ENCODE measurements at regions not wholly inside any gene's neighbourhood (a gene's known extent, or its start where the extent isn't known, plus 50 kb on each side); places are given as distances from the start of the nearest gene placed in this dataset.

DNA sequence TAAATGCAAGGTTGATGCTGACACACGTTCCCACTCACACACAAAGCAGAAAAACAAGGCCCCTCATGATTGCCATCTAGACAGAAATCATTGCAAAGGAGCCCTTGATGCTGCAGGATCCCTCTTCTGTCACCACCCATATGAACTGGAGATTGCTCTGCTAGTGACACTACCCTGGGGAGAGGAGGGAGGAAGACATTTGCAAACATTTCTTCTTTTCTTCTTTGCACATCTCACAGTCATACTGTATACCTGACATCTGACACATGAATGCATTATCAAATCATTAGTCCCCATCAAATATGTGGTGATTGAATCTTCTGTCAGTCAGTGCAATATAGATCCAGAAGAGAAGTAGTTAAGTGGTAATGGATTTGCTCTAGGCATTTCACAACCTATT lies 208.5 kb upstream of the E2F7 start:
- no peak for ATAC-seq
- BruUV-seq (replicated peaks), result no TSS peak
- no peaks in the 10 kb centered on the region for H3K27me3 ChIP-seq (ENCODE audit: control insufficient read depth, insufficient read depth, low read length)
- in situ Hi-C loops (cut with HindIII; ENCODE audit: low pct_unique_long_range_greater_than_20kb, low sequenced_read_pairs) (no loop called here), intact Hi-C loops (cut with micrococcal nuclease; ENCODE audit: unreplicated experiment) (no loop called here)
- no peaks in the 10 kb centered on the region for H3K36me3 ChIP-seq (ENCODE audit: control insufficient read depth, insufficient read depth, low read length)
- H3K4me1 ChIP-seq (ENCODE audit: control insufficient read depth, insufficient read depth, low read length), result no peaks in the 10 kb centered on the region
- POLR2A ChIA-PET, result no interaction called here
- TF ChIP-seq, protein P1, sequence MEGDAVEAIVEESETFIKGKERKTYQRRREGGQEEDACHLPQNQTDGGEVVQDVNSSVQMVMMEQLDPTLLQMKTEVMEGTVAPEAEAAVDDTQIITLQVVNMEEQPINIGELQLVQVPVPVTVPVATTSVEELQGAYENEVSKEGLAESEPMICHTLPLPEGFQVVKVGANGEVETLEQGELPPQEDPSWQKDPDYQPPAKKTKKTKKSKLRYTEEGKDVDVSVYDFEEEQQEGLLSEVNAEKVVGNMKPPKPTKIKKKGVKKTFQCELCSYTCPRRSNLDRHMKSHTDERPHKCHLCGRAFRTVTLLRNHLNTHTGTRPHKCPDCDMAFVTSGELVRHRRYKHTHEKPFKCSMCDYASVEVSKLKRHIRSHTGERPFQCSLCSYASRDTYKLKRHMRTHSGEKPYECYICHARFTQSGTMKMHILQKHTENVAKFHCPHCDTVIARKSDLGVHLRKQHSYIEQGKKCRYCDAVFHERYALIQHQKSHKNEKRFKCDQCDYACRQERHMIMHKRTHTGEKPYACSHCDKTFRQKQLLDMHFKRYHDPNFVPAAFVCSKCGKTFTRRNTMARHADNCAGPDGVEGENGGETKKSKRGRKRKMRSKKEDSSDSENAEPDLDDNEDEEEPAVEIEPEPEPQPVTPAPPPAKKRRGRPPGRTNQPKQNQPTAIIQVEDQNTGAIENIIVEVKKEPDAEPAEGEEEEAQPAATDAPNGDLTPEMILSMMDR (IDR thresholded peaks at IDR 0.05), result no peak
- TF ChIP-seq, protein P2, sequence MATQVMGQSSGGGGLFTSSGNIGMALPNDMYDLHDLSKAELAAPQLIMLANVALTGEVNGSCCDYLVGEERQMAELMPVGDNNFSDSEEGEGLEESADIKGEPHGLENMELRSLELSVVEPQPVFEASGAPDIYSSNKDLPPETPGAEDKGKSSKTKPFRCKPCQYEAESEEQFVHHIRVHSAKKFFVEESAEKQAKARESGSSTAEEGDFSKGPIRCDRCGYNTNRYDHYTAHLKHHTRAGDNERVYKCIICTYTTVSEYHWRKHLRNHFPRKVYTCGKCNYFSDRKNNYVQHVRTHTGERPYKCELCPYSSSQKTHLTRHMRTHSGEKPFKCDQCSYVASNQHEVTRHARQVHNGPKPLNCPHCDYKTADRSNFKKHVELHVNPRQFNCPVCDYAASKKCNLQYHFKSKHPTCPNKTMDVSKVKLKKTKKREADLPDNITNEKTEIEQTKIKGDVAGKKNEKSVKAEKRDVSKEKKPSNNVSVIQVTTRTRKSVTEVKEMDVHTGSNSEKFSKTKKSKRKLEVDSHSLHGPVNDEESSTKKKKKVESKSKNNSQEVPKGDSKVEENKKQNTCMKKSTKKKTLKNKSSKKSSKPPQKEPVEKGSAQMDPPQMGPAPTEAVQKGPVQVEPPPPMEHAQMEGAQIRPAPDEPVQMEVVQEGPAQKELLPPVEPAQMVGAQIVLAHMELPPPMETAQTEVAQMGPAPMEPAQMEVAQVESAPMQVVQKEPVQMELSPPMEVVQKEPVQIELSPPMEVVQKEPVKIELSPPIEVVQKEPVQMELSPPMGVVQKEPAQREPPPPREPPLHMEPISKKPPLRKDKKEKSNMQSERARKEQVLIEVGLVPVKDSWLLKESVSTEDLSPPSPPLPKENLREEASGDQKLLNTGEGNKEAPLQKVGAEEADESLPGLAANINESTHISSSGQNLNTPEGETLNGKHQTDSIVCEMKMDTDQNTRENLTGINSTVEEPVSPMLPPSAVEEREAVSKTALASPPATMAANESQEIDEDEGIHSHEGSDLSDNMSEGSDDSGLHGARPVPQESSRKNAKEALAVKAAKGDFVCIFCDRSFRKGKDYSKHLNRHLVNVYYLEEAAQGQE (IDR thresholded peaks at IDR 0.05; ENCODE audit: insufficient read depth in 1 of 2, low read depth in 2 of 2, low read length in 1 of 2), result no peak
- H3K4me3 ChIP-seq (ENCODE audit: low read depth in 2 of 2, low read length in 2 of 2), result no peak overlapping the region
- CTCF ChIA-PET, result no interaction called here
- H3K27ac ChIP-seq (ENCODE audit: low read length), result no peak overlapping the region
- DNase-seq (ENCODE audit: low read depth, low spot score), result no peak
- H3K9me3 ChIP-seq (ENCODE audit: control insufficient read depth, insufficient read depth, low read depth, low read length), result no peaks in the 10 kb centered on the region

DNA sequence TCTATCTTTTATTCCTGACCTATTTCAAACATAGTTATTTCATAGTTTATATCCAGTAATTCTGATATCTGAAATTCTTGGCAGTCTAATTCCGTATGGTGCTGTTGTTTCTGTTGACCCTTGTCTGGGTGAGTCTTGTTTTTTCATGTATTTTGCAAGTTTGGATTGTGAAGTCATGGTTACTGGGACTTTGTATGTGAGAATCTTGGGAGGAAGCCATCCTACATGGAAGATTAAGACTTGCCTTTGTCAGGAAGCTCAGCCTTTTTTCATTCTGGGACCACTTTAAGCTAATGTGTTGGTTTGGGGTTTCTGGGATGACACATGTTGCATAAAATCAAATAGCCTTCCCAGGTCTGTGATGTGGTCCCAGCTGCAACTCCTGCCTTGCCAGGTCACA lies 191.6 kb upstream of the E2F7 start:
- in situ Hi-C loops (cut with HindIII; ENCODE audit: low pct_unique_long_range_greater_than_20kb, low sequenced_read_pairs) (no loop called here), intact Hi-C loops (cut with micrococcal nuclease; ENCODE audit: unreplicated experiment) (no loop called here)
- Histone ChIP-seq H3K36me3 (ENCODE audit: control insufficient read depth, insufficient read depth, low read length) (no peaks in the 10 kb centered on the region), H3K4me1 (ENCODE audit: control insufficient read depth, insufficient read depth, low read length) (no peaks in the 10 kb centered on the region), H3K27ac (ENCODE audit: low read length) (no peak overlapping the region), H3K27me3 (ENCODE audit: control insufficient read depth, insufficient read depth, low read length) (no peaks in the 10 kb centered on the region), H3K9me3 (ENCODE audit: control insufficient read depth, insufficient read depth, low read depth, low read length) (no peaks in the 10 kb centered on the region), H3K4me3 (ENCODE audit: low read depth in 2 of 2, low read length in 2 of 2) (no peak overlapping the region)
- POLR2A ChIA-PET, result no interaction called here
- TF ChIP-seq TCF7L2 (IDR thresholded peaks at IDR 0.05; ENCODE audit: low read depth, low read length), result no peak
- TF ChIP-seq, protein P1 (IDR thresholded peaks at IDR 0.05), result no peak
- TF ChIP-seq SIN3A (IDR thresholded peaks at IDR 0.05; ENCODE audit: borderline replicate concordance, insufficient read depth, low read depth, low read length), result no peak
- TF ChIP-seq, protein P2 (IDR thresholded peaks at IDR 0.05; ENCODE audit: insufficient read depth in 1 of 2, low read depth in 2 of 2, low read length in 1 of 2), result no peak
- TF ChIP-seq POLR2AphosphoS5 (IDR thresholded peaks at IDR 0.05; ENCODE audit: low read depth, low read length), result no peak
- BruUV-seq (replicated peaks), result no TSS peak
- ATAC-seq, result no peak
- DNase-seq (ENCODE audit: low read depth, low spot score), result no peak
- CTCF ChIA-PET, result no interaction called here

Measured in Panc1 (cell line).